Gastrocnemius medialis (tissue), 4 donors: ENCODE measurements at regions not wholly inside any gene's neighbourhood (a gene's known extent, or its start where the extent isn't known, plus 50 kb on each side); places are given as distances from the start of the nearest gene placed in this dataset.

Source experiments
- ATAC-seq, 2 donors: fragments of 150-250 bp; one replicate each; pipeline ENCODE4 v1.9.1; 2016
- DNase-seq, 2 donors: peaks; one replicate each; pipeline ENCODE4 v3.0.0-alpha.2; 2019
- H3K27ac ChIP-seq, 4 donors: fragments of 200-600 bp; sonication (generic); 1 replicate in 1 of 4; 2 replicates in 3 of 4; pipeline ENCODE4 v1.5.1; 2016 to 2018; ENCODE audit warnings: mild to moderate bottlenecking in 2 of 4, moderate library complexity in 1 of 4
- H3K27me3 ChIP-seq, 3 donors: fragments of 200-600 bp; sonication (generic) in 2 of 3; 1 replicate in 1 of 3; 2 replicates in 2 of 3; pipeline versions ENCODE4 v1.5.1 to v1.6.0; 2016 to 2019; ENCODE audit warnings: mild to moderate bottlenecking in 1 of 3, moderate library complexity in 1 of 3
- H3K36me3 ChIP-seq, 2 donors: fragments of 200-600 bp; sonication (generic) in 1 of 2; one replicate each; pipeline ENCODE4 v1.5.1; 2017 to 2018
- H3K4me1 ChIP-seq, 2 donors: fragments of 200-600 bp; sonication (generic) in 1 of 2; one replicate each; pipeline ENCODE4 v1.5.1; 2016 to 2017; ENCODE audit warnings: mild to moderate bottlenecking in 2 of 2
- H3K4me3 ChIP-seq, 4 donors: fragments of 200-600 bp; sonication (generic) in 3 of 4; 1 replicate in 1 of 4; 2 replicates in 3 of 4; pipeline ENCODE4 v1.5.1; 2016 to 2019; ENCODE audit warnings: mild to moderate bottlenecking in 2 of 4
- H3K9me3 ChIP-seq, 3 donors: fragments of 200-600 bp; sonication (generic) in 2 of 3; 1 replicate in 1 of 3; 2 replicates in 2 of 3; pipeline ENCODE4 v1.5.1; 2016 to 2019
- CTCF ChIP-seq, 5 experiments: fragments of 450-650 bp in 3 of 5; fragments of 200-600 bp in 2 of 5; sonication (generic) in 2 of 5; IDR thresholded peaks in 4 of 5; conservative IDR thresholded peaks in 1 of 5; 1 replicate in 4 of 5; 2 replicates in 1 of 5; pipeline ENCODE4 v1.5.1; 2016 to 2019; ENCODE audit warnings: antibody characterized with exemption in 5 of 5, mild to moderate bottlenecking in 3 of 5, moderate library complexity in 3 of 5
- POLR2A ChIP-seq, 2 donors: fragments of 450-650 bp; IDR thresholded peaks; one replicate each; pipeline ENCODE4 v1.6.1; 2017; ENCODE audit warnings: antibody characterized with exemption in 2 of 2, mild to moderate bottlenecking in 2 of 2, moderate library complexity in 2 of 2
- in situ Hi-C, 4 donors: fragments of 200-750 bp; cut with MboI; loops; one replicate each; pipeline versions ENCODE4 v1.15.0 to v1.8.0; 2017; ENCODE audit warnings: low sequenced_read_pairs in 4 of 4
- intact Hi-C: fragments of 100-400 bp; cut with DNase I; formaldehyde crosslinking; loops from one replicate; pipeline ENCODE4 v1.15.1; 2023; ENCODE audit warnings: low total_unique reads

- intact Hi-C loops, result no loop called here
- DNase-seq, result no peak
- Histone ChIP-seq H3K36me3 (no peaks in the 10 kb centered on the region), H3K9me3 (no peaks in the 10 kb centered on the region), H3K4me1 (no peaks in the 10 kb centered on the region), H3K4me3 (no peak overlapping the region), H3K27ac (no peak overlapping the region), H3K27me3 (no peaks in the 10 kb centered on the region)
- in situ Hi-C loops, result no loop called here
- ATAC-seq, result no peak
- TF ChIP-seq POLR2A (IDR thresholded peaks at IDR 0.05) (no peak), CTCF (IDR thresholded peaks at IDR 0.05 in 4 of 5, conservative IDR thresholded peaks at IDR 0.05 in 1 of 5) (no peak)
These were observed 101.9 kb upstream of the LMCD1 start for GRCh38 chr3:8399686-8400085.

- H3K27ac ChIP-seq, result no peak overlapping the region
- no peaks in the 10 kb centered on the region for H3K4me1 ChIP-seq
- ATAC-seq, result no peak
- no peaks in the 10 kb centered on the region for H3K9me3 ChIP-seq
- no peak overlapping the region for H3K4me3 ChIP-seq
- no peaks in the 10 kb centered on the region for H3K27me3 ChIP-seq
- no peak for TF ChIP-seq POLR2A (IDR thresholded peaks at IDR 0.05)
- no peak for TF ChIP-seq CTCF (IDR thresholded peaks at IDR 0.05 in 4 of 5, conservative IDR thresholded peaks at IDR 0.05 in 1 of 5)
- no peaks in the 10 kb centered on the region for H3K36me3 ChIP-seq
- intact Hi-C loops (no loop called here), in situ Hi-C loops (no loop called here)
- DNase-seq, result no peak
These were observed 100.7 kb upstream of the LMCD1 start for GRCh38 chr3:8400911-8401310.

DNA sequence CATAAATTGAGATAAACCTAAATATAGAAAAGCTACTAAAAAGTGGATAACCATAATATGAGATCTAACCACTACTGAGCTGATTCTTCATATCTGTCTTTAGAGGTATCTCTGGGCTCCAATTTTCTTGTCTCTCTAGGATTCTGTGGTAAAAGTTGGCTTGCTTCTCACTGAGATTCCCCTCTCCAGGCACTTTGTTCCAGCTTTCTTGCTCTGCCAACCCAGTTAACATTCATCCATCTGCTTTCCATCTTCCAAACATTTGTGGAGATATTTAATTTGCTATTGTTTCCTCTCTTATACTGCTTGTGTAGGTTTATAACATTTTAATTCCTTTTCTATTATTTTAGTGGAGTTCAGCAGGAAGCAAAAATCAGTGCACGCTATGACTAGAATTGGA, 97.6 kb upstream of the LMCD1 start:
- TF ChIP-seq POLR2A (IDR thresholded peaks at IDR 0.05) (no peak), CTCF (IDR thresholded peaks at IDR 0.05 in 4 of 5, conservative IDR thresholded peaks at IDR 0.05 in 1 of 5) (no peak)
- Histone ChIP-seq H3K27ac (no peak overlapping the region), H3K4me3 (no peak overlapping the region), H3K36me3 (no peaks in the 10 kb centered on the region), H3K4me1 (no peaks in the 10 kb centered on the region), H3K9me3 (no peaks in the 10 kb centered on the region), H3K27me3 (no peaks in the 10 kb centered on the region)
- DNase-seq (no peak), ATAC-seq (no peak)
- intact Hi-C loops (no loop called here), in situ Hi-C loops (no loop called here)

- no peaks in the 10 kb centered on the region for H3K36me3 ChIP-seq
- H3K4me1 ChIP-seq, result no peaks in the 10 kb centered on the region
- no peaks in the 10 kb centered on the region for H3K27me3 ChIP-seq
- no peak for DNase-seq
- H3K9me3 ChIP-seq, result no peaks in the 10 kb centered on the region
- in situ Hi-C loops (no loop called here), intact Hi-C loops (no loop called here)
- ATAC-seq, result no peak
- H3K27ac ChIP-seq, result no peak overlapping the region
- no peak overlapping the region for H3K4me3 ChIP-seq
- TF ChIP-seq POLR2A (IDR thresholded peaks at IDR 0.05), result no peak
These were observed 96.5 kb upstream of the LMCD1 start for GRCh38 chr3:8405144-8405543.

DNA sequence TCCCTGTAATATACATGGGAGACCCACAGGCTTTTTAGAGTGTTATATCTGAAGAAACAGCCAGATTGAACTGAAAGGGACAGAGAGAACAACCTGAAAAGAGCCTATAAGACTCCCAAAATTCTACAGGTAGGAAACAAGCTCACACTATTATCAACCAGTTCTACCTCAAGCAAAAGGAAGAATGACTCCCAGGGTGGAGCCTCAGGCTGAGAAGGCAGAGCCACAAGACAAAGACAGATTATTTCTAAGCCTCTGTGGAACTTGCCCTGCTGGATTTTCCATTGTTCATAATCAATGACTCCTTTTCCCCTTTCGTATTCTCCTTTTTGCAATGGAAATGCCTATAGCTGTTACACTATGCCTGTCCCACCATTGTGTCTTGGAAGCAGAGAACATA, 95.1 kb upstream of the LMCD1 start:
- ATAC-seq (no peak), DNase-seq (no peak)
- intact Hi-C loops, result no loop called here
- Histone ChIP-seq H3K4me1 (no peaks in the 10 kb centered on the region), H3K9me3 (no peaks in the 10 kb centered on the region), H3K27me3 (no peaks in the 10 kb centered on the region), H3K36me3 (no peaks in the 10 kb centered on the region), H3K27ac (no peak overlapping the region), H3K4me3 (no peak overlapping the region)
- TF ChIP-seq CTCF (IDR thresholded peaks at IDR 0.05 in 4 of 5, conservative IDR thresholded peaks at IDR 0.05 in 1 of 5), result no peak
- TF ChIP-seq POLR2A (IDR thresholded peaks at IDR 0.05), result no peak
- in situ Hi-C loops, result no loop called here
